ENCODE measurements at regions not wholly inside any gene's neighbourhood (a gene's known extent, or its start where the extent isn't known, plus 50 kb on each side); places are given as distances from the start of the nearest gene placed in this dataset.

GRCh38 chr16:64470916-64471315 lies 650.9 kb downstream of the CDH11 start:
- no peaks in the 10 kb centered on the region for H3K27me3 ChIP-seq (replicated peaks; ENCODE audit: insufficient read depth)
- H3K4me1 ChIP-seq (replicated peaks), result no peaks in the 10 kb centered on the region
- peak overlapping the region in 1 of 2 donors; percentile 24 for H3K27ac ChIP-seq
- no peak for DNase-seq (ENCODE audit: low spot score)
- intact Hi-C loops (cut with DNase I), result loop anchor here (10.0 kb wide), 1 partner anchor 644 kb away; no protein-coding TSS in a partner anchor
- no peaks in the 10 kb centered on the region for H3K36me3 ChIP-seq
- H3K9me3 ChIP-seq, result no peaks in the 10 kb centered on the region
- H3K4me3 ChIP-seq, result no peak overlapping the region
- no peak for TF ChIP-seq POLR2A (IDR thresholded peaks at IDR 0.05)
- no peak for TF ChIP-seq CTCF (IDR thresholded peaks at IDR 0.05)
- no peak for TF ChIP-seq POLR2AphosphoS5 (IDR thresholded peaks at IDR 0.05)
- WGBS, result 18% methylated on average over 2 of the region's 2 CpGs

- intact Hi-C loops (cut with DNase I), result loop anchor here (10.0 kb wide), 1 partner anchor 645 kb away; no protein-coding TSS in a partner anchor
- DNase-seq (ENCODE audit: low spot score), result no peak
These were observed 651.8 kb downstream of the CDH11 start for GRCh38 chr16:64469906-64470702.

GRCh38 chr16:64469351-64469750 lies 652.5 kb downstream of the CDH11 start:
- Histone ChIP-seq H3K27me3 (replicated peaks; ENCODE audit: insufficient read depth) (no peaks in the 10 kb centered on the region), H3K4me1 (replicated peaks) (no peaks in the 10 kb centered on the region), H3K27ac (no peak overlapping the region), H3K4me3 (no peak overlapping the region), H3K9me3 (no peaks in the 10 kb centered on the region), H3K36me3 (no peaks in the 10 kb centered on the region)
- DNase-seq (ENCODE audit: low spot score), result no peak
- TF ChIP-seq CTCF (IDR thresholded peaks at IDR 0.05) (no peak), POLR2A (IDR thresholded peaks at IDR 0.05) (no peak), POLR2AphosphoS5 (IDR thresholded peaks at IDR 0.05) (no peak)
- intact Hi-C loops (cut with DNase I), result no loop called here
- 65% methylated on average over 1 of the region's 1 CpG for WGBS

More at GRCh38 chr16:64469906-64470702, 651.8 kb downstream of the CDH11 start:
- no peaks in the 10 kb centered on the region for H3K9me3 ChIP-seq
- H3K36me3 ChIP-seq, result no peaks in the 10 kb centered on the region
- H3K27ac ChIP-seq, result peak overlapping the region in 1 of 2 donors; percentile 24
- H3K27me3 ChIP-seq (replicated peaks; ENCODE audit: insufficient read depth), result no peaks in the 10 kb centered on the region
- no peaks in the 10 kb centered on the region for H3K4me1 ChIP-seq (replicated peaks)
- no peak overlapping the region for H3K4me3 ChIP-seq
- WGBS, result 27% methylated on average over 2 of the region's 2 CpGs
- TF ChIP-seq POLR2A (IDR thresholded peaks at IDR 0.05) (no peak), POLR2AphosphoS5 (IDR thresholded peaks at IDR 0.05) (no peak), CTCF (IDR thresholded peaks at IDR 0.05) (no peak)

GRCh38 chr16:64468515-64469090 lies 653.3 kb downstream of the CDH11 start:
- Histone ChIP-seq H3K36me3 (no peaks in the 10 kb centered on the region), H3K9me3 (no peaks in the 10 kb centered on the region), H3K27ac (no peak overlapping the region), H3K4me1 (replicated peaks) (no peaks in the 10 kb centered on the region), H3K27me3 (replicated peaks; ENCODE audit: insufficient read depth) (no peaks in the 10 kb centered on the region), H3K4me3 (no peak overlapping the region)
- 83% methylated on average over 1 of the region's 1 CpG for WGBS
- no peak for DNase-seq (ENCODE audit: low spot score)
- intact Hi-C loops (cut with DNase I), result no loop called here
- TF ChIP-seq CTCF (IDR thresholded peaks at IDR 0.05) (no peak), POLR2AphosphoS5 (IDR thresholded peaks at IDR 0.05) (no peak), POLR2A (IDR thresholded peaks at IDR 0.05) (no peak)

Data from prostate gland (tissue), 2 donors.